Mammary epithelial cell (primary cell): ENCODE measurements at regions not wholly inside any gene's neighbourhood (a gene's known extent, or its start where the extent isn't known, plus 50 kb on each side); places are given as distances from the start of the nearest gene placed in this dataset.

Experiments
- EZH2 ChIP-seq: IDR thresholded peaks from 2 replicates; pipeline ENCODE4 v1.6.1; 2012; ENCODE audit warnings: low read length, inconsistent platforms, borderline replicate concordance
- TF ChIP-seq, protein P1 (sequence below), 2 donors: IDR thresholded peaks in 1 of 2; conservative IDR thresholded peaks in 1 of 2; 2 replicates each; pipeline ENCODE4 v1.5.1; 2011 to 2012; ENCODE audit warnings: inconsistent platforms in 2 of 2, low read length in 2 of 2, mild to moderate bottlenecking in 2 of 2, control low read depth in 1 of 2, low read depth in 1 of 2; ENCODE audit not compliant: insufficient read depth in 1 of 2; ENCODE audit errors: extremely low read depth in 1 of 2

DNA sequence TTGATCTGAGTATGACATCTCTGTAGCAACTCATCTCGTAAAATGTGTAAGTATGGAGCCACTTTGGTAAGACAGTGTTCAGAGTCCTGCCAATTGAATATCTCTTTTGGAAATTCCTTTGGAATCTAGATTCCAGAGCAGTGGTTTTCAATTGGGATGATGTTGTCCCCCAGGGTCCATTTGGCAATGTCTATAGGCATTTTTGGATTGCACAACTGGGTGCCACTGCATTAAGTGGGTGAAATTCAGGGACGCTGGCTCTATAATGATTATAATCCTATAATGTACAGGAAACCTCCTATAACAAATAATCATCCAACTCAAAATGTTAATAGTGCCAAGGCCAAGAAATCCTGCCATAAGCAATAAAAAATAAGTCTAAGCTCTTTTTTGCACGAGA, 404.8 kb upstream of the RAG2 start:
- TF ChIP-seq, protein P1, sequence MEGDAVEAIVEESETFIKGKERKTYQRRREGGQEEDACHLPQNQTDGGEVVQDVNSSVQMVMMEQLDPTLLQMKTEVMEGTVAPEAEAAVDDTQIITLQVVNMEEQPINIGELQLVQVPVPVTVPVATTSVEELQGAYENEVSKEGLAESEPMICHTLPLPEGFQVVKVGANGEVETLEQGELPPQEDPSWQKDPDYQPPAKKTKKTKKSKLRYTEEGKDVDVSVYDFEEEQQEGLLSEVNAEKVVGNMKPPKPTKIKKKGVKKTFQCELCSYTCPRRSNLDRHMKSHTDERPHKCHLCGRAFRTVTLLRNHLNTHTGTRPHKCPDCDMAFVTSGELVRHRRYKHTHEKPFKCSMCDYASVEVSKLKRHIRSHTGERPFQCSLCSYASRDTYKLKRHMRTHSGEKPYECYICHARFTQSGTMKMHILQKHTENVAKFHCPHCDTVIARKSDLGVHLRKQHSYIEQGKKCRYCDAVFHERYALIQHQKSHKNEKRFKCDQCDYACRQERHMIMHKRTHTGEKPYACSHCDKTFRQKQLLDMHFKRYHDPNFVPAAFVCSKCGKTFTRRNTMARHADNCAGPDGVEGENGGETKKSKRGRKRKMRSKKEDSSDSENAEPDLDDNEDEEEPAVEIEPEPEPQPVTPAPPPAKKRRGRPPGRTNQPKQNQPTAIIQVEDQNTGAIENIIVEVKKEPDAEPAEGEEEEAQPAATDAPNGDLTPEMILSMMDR (conservative IDR thresholded peaks at IDR 0.05 in 1 of 2, IDR thresholded peaks at IDR 0.05 in 1 of 2; ENCODE audit: extremely low read depth in 1 of 2, insufficient read depth in 1 of 2, low read depth in 1 of 2, low read length in 2 of 2), result no peak
- TF ChIP-seq EZH2, result no peak
